ENCODE measurements at regions not wholly inside any gene's neighbourhood (a gene's known extent, or its start where the extent isn't known, plus 50 kb on each side); places are given as distances from the start of the nearest gene placed in this dataset.
"Not testable (repeated sequence)": the region's sequence is repeated elsewhere in the genome, so short reads cannot be mapped to it uniquely, and the experiment has no call there.

DNA sequence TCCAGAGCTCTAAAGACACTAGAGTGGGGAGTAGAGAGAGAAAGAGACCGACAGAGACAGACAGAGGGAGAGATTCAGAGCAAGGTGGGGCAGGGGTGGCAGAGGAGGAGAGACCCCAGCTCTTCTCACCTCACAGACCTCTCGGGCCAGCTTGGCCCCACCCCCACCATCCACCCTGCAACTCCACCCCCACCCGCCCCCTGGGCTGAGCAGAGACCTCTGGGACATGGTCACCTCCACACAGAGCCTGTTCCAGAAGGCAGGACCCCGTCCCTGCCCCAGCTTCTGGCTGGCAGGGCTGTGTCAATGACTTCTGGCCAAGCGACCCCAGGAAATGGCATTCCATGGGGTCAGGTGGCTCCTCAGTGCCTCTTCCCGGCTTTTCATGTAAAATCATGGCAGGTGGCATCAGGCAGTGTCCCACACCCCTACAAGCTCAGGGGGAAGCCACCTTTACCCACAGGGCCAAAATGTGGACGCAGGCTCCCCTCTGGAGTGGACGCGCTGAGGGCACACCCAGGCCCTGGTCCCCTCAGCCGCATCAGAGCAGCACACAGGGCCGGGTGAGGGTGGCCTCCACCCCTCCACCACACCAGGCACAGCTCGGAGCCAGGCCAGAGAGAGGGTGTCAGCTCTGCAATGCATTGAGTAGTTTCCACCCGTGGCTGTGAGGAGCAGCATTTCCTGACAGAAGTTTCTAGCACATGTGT lies 131.2 kb upstream of the LPCAT1 start:
- no peak for ATAC-seq
- Histone ChIP-seq H3K9me2 (replicated peaks; ENCODE audit: low read length) (no peaks in the 10 kb centered on the region), H3K27me3 (ENCODE audit: low read length) (peaks cover 17% of the 10 kb centered on the region), H3K9me3 (ENCODE audit: low read length) (no peaks in the 10 kb centered on the region), H4K20me1 (ENCODE audit: low read length) (no peaks in the 10 kb centered on the region), H3K79me2 (ENCODE audit: low read length) (no peaks in the 10 kb centered on the region), H3K9ac (ENCODE audit: low read length) (no peak overlapping the region), H3K4me2 (ENCODE audit: low read length) (no peak overlapping the region), H3K4me3 (ENCODE audit: low read length) (no peak overlapping the region), H3K27ac (ENCODE audit: low read length) (no peak overlapping the region), H3K4me1 (ENCODE audit: insufficient read depth, low read length) (peaks cover 9% of the 10 kb centered on the region; the same call in 1 of the 2 replicates), H3F3A (ENCODE audit: low read length, unreplicated experiment) (no peaks in the 10 kb centered on the region), H2AFZ (ENCODE audit: low read length) (no peak overlapping the region), H3K36me3 (ENCODE audit: low read depth, low read length) (no peaks in the 10 kb centered on the region)
- POLR2A ChIA-PET (ENCODE audit: unreplicated experiment), result no interaction called here
- CTCF ChIA-PET, result no interaction called here
- DNase-seq, result no peak
- no TSS peak for BruUV-seq (replicated peaks)
- TF ChIP-seq, protein P1, sequence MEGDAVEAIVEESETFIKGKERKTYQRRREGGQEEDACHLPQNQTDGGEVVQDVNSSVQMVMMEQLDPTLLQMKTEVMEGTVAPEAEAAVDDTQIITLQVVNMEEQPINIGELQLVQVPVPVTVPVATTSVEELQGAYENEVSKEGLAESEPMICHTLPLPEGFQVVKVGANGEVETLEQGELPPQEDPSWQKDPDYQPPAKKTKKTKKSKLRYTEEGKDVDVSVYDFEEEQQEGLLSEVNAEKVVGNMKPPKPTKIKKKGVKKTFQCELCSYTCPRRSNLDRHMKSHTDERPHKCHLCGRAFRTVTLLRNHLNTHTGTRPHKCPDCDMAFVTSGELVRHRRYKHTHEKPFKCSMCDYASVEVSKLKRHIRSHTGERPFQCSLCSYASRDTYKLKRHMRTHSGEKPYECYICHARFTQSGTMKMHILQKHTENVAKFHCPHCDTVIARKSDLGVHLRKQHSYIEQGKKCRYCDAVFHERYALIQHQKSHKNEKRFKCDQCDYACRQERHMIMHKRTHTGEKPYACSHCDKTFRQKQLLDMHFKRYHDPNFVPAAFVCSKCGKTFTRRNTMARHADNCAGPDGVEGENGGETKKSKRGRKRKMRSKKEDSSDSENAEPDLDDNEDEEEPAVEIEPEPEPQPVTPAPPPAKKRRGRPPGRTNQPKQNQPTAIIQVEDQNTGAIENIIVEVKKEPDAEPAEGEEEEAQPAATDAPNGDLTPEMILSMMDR (conservative IDR thresholded peaks at IDR 0.05; ENCODE audit: low read depth, low read length), result no peak
- no peak for TF ChIP-seq EZH2phosphoT487 (IDR thresholded peaks at IDR 0.05; ENCODE audit: borderline replicate concordance, low read length)
- intact Hi-C loops (cut with micrococcal nuclease), result no loop called here

DNA sequence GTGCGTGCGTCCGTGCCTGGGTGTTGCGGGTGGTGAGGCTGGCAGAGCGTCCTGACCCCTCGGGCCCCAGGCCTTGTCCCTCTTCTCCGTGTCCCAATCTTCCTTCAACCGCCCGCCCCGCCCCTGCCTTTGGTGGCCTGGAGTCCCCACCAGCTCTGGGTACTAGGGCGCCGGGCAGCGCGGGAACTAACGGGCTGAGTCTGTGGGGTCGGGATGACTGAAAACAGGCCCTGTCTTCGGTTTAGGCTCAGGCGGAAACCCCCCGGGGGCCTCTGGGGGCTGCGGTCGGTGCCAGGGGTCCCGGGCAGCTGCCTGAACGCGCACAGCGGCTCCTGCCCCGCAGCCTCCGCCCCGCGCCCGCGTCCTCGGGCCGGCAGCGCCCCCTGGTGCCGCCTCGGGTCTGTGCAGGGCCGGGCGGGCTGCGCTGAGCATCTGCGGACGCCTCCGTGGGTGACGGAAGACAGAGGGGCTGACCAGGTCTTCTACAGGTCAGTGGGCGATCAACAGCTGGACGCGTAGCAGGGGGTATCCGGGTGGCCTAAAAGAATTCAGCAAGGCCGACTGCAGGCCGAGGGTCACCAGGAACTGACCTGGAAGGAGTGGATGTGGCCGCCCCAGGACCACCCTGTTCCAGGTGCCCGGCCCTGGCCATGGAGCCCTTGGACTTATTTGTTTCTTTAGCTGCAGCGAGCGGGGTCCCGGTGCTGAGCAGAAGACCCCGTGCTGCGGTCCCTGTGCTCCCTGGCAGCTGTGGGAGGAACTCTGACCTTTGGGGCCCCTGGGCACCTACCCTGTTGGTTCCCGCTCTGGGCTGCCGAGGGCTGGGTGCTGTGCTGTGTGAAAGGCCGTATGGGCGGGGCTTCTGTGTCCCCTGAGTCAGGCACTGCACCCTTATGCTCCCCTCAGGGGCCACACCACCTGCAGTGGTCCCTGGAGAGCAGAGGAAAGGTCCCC lies 130.2 kb upstream of the LPCAT1 start:
- H3K27me3 ChIP-seq (ENCODE audit: low read length), result peaks cover 14% of the 10 kb centered on the region; the same call in 1 of the 2 replicates
- ATAC-seq, result peak; percentile 93
- H3K4me1 ChIP-seq (ENCODE audit: insufficient read depth, low read length); H3F3A ChIP-seq (ENCODE audit: low read length, unreplicated experiment); H4K20me1 ChIP-seq (ENCODE audit: low read length); BruUV-seq (replicated peaks); POLR2A ChIA-PET (ENCODE audit: unreplicated experiment); intact Hi-C loops (cut with micrococcal nuclease); H3K79me2 ChIP-seq (ENCODE audit: low read length); DNase-seq; H3K27ac ChIP-seq (ENCODE audit: low read length); H3K36me3 ChIP-seq (ENCODE audit: low read depth, low read length); H3K9me2 ChIP-seq (replicated peaks; ENCODE audit: low read length); H3K9me3 ChIP-seq (ENCODE audit: low read length); H3K9ac ChIP-seq (ENCODE audit: low read length): not testable (repeated sequence)
- CTCF ChIA-PET, result interaction anchor here (1.0 kb wide), 1 partner anchor 9 kb away, joined by 3 read pairs; no protein-coding TSS in a partner anchor
- H3K4me2 ChIP-seq (ENCODE audit: low read length), result peak overlapping the region; percentile 72
- TF ChIP-seq, protein P1 (conservative IDR thresholded peaks at IDR 0.05; ENCODE audit: low read depth, low read length), result peak; percentile 49; the same call in 1 of the 2 replicates
- H3K4me3 ChIP-seq (ENCODE audit: low read length), result peak overlapping the region; percentile 21; the same call in 1 of the 2 replicates
- H2AFZ ChIP-seq (ENCODE audit: low read length), result peak overlapping the region; percentile 42; the same call in 1 of the 2 replicates
